HPDE6-E6E7 (cell line): ENCODE measurements at regions not wholly inside any gene's neighbourhood (a gene's known extent, or its start where the extent isn't known, plus 50 kb on each side); places are given as distances from the start of the nearest gene placed in this dataset.

Experiments
- DNase-seq: peaks from one replicate; pipeline ENCODE4 v3.0.0; 2011; ENCODE audit warnings: missing footprints; ENCODE audit errors: extremely low spot score

- DNase-seq, result no peak
These were observed 69.7 kb upstream of the CTDP1 start for GRCh38 chr18:79609841-79610281.

- DNase-seq, result no peak
These were observed 69.1 kb upstream of the CTDP1 start for GRCh38 chr18:79610461-79611039.

GRCh38 chr18:79611040-79611681 lies 68.4 kb upstream of the CTDP1 start:
- DNase-seq, result peak; percentile 62

GRCh38 chr18:79612291-79613108 lies 67.1 kb upstream of the CTDP1 start:
- no peak for DNase-seq

GRCh38 chr18:79613186-79613931 lies 66.2 kb upstream of the CTDP1 start:
- DNase-seq, result no peak

GRCh38 chr18:79614211-79614955 lies 65.2 kb upstream of the CTDP1 start:
- no peak for DNase-seq

- DNase-seq, result no peak
These were observed 64.5 kb upstream of the CTDP1 start for GRCh38 chr18:79615091-79615490.

- DNase-seq, result no peak
These were observed 64.0 kb upstream of the CTDP1 start for GRCh38 chr18:79615586-79615985.

GRCh38 chr18:79616651-79617510 lies 62.7 kb upstream of the CTDP1 start:
- no peak for DNase-seq

- no peak for DNase-seq
These were observed 61.8 kb upstream of the CTDP1 start for GRCh38 chr18:79617511-79618500.

GRCh38 chr18:79620576-79621165 lies 58.9 kb upstream of the CTDP1 start:
- DNase-seq, result no peak

- no peak for DNase-seq
These were observed 58.1 kb upstream of the CTDP1 start for GRCh38 chr18:79621501-79621900.

GRCh38 chr18:79622004-79622403 lies 57.6 kb upstream of the CTDP1 start:
- DNase-seq, result no peak

GRCh38 chr18:79624356-79625170 lies 55.0 kb upstream of the CTDP1 start:
- DNase-seq, result no peak

- no peak for DNase-seq
These were observed 54.2 kb upstream of the CTDP1 start for GRCh38 chr18:79625195-79625923.

GRCh38 chr18:79625924-79626561 lies 53.6 kb upstream of the CTDP1 start:
- no peak for DNase-seq
